Gastrocnemius medialis (tissue), 4 donors: ENCODE measurements at regions not wholly inside any gene's neighbourhood (a gene's known extent, or its start where the extent isn't known, plus 50 kb on each side); places are given as distances from the start of the nearest gene placed in this dataset.

Experiments used
- POLR2A ChIP-seq, 2 donors: fragments of 450-650 bp; IDR thresholded peaks; one replicate each; pipeline ENCODE4 v1.6.1; 2017; ENCODE audit warnings: antibody characterized with exemption in 2 of 2, mild to moderate bottlenecking in 2 of 2, moderate library complexity in 2 of 2
- TF ChIP-seq, protein P1 (sequence below), 5 experiments: fragments of 450-650 bp in 3 of 5; fragments of 200-600 bp in 2 of 5; sonication (generic) in 2 of 5; IDR thresholded peaks in 4 of 5; conservative IDR thresholded peaks in 1 of 5; 1 replicate in 4 of 5; 2 replicates in 1 of 5; pipeline ENCODE4 v1.5.1; 2016 to 2019; ENCODE audit warnings: antibody characterized with exemption in 5 of 5, mild to moderate bottlenecking in 3 of 5, moderate library complexity in 3 of 5

DNA sequence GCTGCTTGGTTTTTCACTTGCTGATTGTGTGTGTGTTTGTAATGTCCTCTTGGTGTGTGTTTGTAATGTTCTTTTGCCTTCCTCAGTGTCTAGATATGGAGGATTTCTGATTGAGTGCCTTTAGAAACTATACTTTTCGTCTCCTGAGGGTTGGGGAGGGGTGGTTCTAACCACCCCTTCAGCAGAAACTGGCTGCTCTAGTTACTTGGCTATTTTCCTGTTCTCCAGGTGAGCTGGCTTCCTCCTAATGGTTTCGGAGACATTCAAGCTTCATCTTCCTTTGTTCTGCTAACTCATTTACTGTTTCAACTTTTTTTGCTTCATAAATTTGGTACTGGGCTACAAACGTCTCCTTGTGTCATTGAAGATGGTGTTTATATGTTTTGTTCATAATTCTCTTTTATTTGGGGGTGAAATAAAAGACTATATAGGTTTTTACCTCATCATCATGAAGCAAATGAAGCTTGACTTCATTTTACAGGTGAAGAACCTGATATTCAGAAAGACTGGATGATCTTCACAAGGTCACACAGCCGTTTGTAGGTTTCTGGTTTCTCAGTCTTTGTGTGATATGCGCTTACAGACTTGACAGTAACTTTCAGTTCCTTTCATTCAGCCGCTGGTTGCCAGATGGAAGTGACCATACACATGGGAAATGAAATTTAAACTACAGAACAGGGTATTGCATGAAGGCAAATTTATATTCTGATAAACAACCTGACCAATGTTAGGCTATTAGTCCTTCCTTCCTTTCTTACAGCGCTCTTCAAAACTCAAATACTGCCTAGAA, 238.5 kb downstream of the GALR1 start:
- TF ChIP-seq, protein P1, sequence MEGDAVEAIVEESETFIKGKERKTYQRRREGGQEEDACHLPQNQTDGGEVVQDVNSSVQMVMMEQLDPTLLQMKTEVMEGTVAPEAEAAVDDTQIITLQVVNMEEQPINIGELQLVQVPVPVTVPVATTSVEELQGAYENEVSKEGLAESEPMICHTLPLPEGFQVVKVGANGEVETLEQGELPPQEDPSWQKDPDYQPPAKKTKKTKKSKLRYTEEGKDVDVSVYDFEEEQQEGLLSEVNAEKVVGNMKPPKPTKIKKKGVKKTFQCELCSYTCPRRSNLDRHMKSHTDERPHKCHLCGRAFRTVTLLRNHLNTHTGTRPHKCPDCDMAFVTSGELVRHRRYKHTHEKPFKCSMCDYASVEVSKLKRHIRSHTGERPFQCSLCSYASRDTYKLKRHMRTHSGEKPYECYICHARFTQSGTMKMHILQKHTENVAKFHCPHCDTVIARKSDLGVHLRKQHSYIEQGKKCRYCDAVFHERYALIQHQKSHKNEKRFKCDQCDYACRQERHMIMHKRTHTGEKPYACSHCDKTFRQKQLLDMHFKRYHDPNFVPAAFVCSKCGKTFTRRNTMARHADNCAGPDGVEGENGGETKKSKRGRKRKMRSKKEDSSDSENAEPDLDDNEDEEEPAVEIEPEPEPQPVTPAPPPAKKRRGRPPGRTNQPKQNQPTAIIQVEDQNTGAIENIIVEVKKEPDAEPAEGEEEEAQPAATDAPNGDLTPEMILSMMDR (IDR thresholded peaks at IDR 0.05 in 4 of 5, conservative IDR thresholded peaks at IDR 0.05 in 1 of 5), result no peak
- TF ChIP-seq POLR2A (IDR thresholded peaks at IDR 0.05), result no peak
